ENCODE measurements at regions not wholly inside any gene's neighbourhood (a gene's known extent, or its start where the extent isn't known, plus 50 kb on each side); places are given as distances from the start of the nearest gene placed in this dataset.

GRCh38 chr2:176395273-176395854, 126.1 kb downstream of the MTX2 start:
- ChIA-PET POLR2A (interaction anchor here (0.7 kb wide), 1 partner anchor 1956 kb away, joined by 6 read pairs; no protein-coding TSS in a partner anchor), CTCF (interaction anchor here (0.7 to 2.1 kb wide), 2 partner anchors 60 to 258 kb away, joined by 3 to 5 read pairs; no protein-coding TSS in a partner anchor)
- H3K36me3 Mint-ChIP-seq: no peaks in the 10 kb centered on the region
- ATAC-seq (no peak), DNase-seq (ENCODE audit: low spot score) (no peak)
- H3K4me1 Mint-ChIP-seq: peaks cover 15% of the 10 kb centered on the region
- H3K27ac Mint-ChIP-seq: no peak overlapping the region
- no peak overlapping the region for H3K4me3 Mint-ChIP-seq
- H3K9me3 Mint-ChIP-seq: no peaks in the 10 kb centered on the region
- no peaks in the 10 kb centered on the region for H3K27me3 Mint-ChIP-seq (ENCODE audit: low read depth)
- TF ChIP-seq CTCF (IDR thresholded peaks at IDR 0.05) (no peak), ZNF425 (CRISPR knock-in tag; conservative IDR thresholded peaks at IDR 0.05) (no peak), PRDM15 (CRISPR knock-in tag; IDR thresholded peaks at IDR 0.05) (no peak), PRRX2 (CRISPR knock-in tag; IDR thresholded peaks at IDR 0.05) (no peak), ZNF219 (CRISPR knock-in tag; IDR thresholded peaks at IDR 0.05; ENCODE audit: borderline replicate concordance) (no peak), EMX1 (CRISPR knock-in tag; IDR thresholded peaks at IDR 0.05) (no peak), MXD4 (CRISPR knock-in tag; IDR thresholded peaks at IDR 0.05; ENCODE audit: borderline replicate concordance) (no peak), NR2C2 (CRISPR knock-in tag; IDR thresholded peaks at IDR 0.05) (no peak), CDX4 (CRISPR knock-in tag; IDR thresholded peaks at IDR 0.05; ENCODE audit: borderline replicate concordance) (no peak), SOX15 (CRISPR knock-in tag; IDR thresholded peaks at IDR 0.05) (no peak), ZBTB21 (CRISPR knock-in tag; IDR thresholded peaks at IDR 0.05; ENCODE audit: borderline replicate concordance) (no peak), ATF6 (CRISPR knock-in tag; IDR thresholded peaks at IDR 0.05) (no peak), CBFB (CRISPR knock-in tag; IDR thresholded peaks at IDR 0.05; ENCODE audit: low read depth) (no peak), TCF7 (CRISPR knock-in tag; IDR thresholded peaks at IDR 0.05; ENCODE audit: low read depth) (no peak), PREB (CRISPR knock-in tag; IDR thresholded peaks at IDR 0.05; ENCODE audit: borderline replicate concordance) (no peak)

Measured in WTC11 (cell line).